ENCODE measurements at regions not wholly inside any gene's neighbourhood (a gene's known extent, or its start where the extent isn't known, plus 50 kb on each side); places are given as distances from the start of the nearest gene placed in this dataset.

DNA sequence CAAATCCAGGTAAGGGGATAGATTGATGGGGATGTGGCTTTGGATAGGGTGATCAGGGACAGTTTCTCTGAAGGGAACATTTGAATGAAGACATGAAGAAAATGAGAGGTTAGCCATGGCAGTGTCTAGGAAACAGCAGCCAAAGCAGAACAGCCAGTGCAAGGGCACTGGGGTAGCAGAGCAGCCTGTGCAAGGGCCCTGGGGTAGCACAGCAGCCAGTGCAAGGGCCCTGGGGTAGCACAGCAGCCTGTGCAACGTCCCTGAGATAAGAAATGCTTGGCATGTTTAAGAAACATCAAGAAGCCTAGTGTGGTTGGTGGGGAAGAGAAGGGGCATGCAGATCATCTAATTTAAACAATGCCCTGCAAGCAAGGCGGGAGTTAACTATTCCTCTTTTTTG, 128.5 kb downstream of the IRX5 start:
- TF ChIP-seq, protein P1, sequence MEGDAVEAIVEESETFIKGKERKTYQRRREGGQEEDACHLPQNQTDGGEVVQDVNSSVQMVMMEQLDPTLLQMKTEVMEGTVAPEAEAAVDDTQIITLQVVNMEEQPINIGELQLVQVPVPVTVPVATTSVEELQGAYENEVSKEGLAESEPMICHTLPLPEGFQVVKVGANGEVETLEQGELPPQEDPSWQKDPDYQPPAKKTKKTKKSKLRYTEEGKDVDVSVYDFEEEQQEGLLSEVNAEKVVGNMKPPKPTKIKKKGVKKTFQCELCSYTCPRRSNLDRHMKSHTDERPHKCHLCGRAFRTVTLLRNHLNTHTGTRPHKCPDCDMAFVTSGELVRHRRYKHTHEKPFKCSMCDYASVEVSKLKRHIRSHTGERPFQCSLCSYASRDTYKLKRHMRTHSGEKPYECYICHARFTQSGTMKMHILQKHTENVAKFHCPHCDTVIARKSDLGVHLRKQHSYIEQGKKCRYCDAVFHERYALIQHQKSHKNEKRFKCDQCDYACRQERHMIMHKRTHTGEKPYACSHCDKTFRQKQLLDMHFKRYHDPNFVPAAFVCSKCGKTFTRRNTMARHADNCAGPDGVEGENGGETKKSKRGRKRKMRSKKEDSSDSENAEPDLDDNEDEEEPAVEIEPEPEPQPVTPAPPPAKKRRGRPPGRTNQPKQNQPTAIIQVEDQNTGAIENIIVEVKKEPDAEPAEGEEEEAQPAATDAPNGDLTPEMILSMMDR (IDR thresholded peaks at IDR 0.05), result no peak
- no peak for TF ChIP-seq POLR2A (IDR thresholded peaks at IDR 0.05)
